Gastroesophageal sphincter (tissue), 4 donors: ENCODE measurements at regions not wholly inside any gene's neighbourhood (a gene's known extent, or its start where the extent isn't known, plus 50 kb on each side); places are given as distances from the start of the nearest gene placed in this dataset.

Experiments
- ATAC-seq: fragments of 150-250 bp; one replicate; pipeline ENCODE4 v1.9.1; 2016; ENCODE audit warnings: mild to moderate bottlenecking, moderate library complexity
- H3K27ac ChIP-seq, 4 donors: fragments of 200-600 bp; sonication (generic) in 3 of 4; 1 replicate in 3 of 4; 2 replicates in 1 of 4; pipeline ENCODE4 v1.5.1; 2016 to 2019
- H3K27me3 ChIP-seq: fragments of 200-600 bp; sonication (generic); one replicate; pipeline ENCODE4 v1.5.1; 2019
- H3K36me3 ChIP-seq, 2 donors: fragments of 200-600 bp; sonication (generic); one replicate each; pipeline ENCODE4 v1.5.1; 2019; ENCODE audit warnings: control low read depth in 1 of 2
- H3K4me1 ChIP-seq, 3 donors: fragments of 200-600 bp; sonication (generic); 1 replicate in 2 of 3; 2 replicates in 1 of 3; pipeline ENCODE4 v1.5.1; 2016 to 2019; ENCODE audit warnings: control low read depth in 2 of 3
- H3K4me3 ChIP-seq, 2 donors: fragments of 200-600 bp; sonication (generic); one replicate each; pipeline ENCODE4 v1.5.1; 2019; ENCODE audit warnings: mild to moderate bottlenecking in 1 of 2, moderate library complexity in 1 of 2
- H3K9me3 ChIP-seq, 3 donors: fragments of 200-600 bp; sonication (generic); one replicate each; pipeline ENCODE4 v1.5.1; 2017 to 2019; ENCODE audit warnings: control low read depth in 2 of 3
- CTCF ChIP-seq, 4 experiments: fragments of 200-600 bp in 2 of 4; fragments of 450-650 bp in 2 of 4; sonication (generic) in 1 of 4; IDR thresholded peaks; one replicate each; pipeline ENCODE4 v1.5.1; 2017 to 2019; ENCODE audit warnings: antibody characterized with exemption in 4 of 4, mild to moderate bottlenecking in 2 of 4, moderate library complexity in 2 of 4
- EP300 ChIP-seq: sonication (generic); formaldehyde crosslinking; IDR thresholded peaks from one replicate; pipeline ENCODE4 v1.6.1; 2017; ENCODE audit warnings: antibody characterized with exemption, mild to moderate bottlenecking
- POLR2A ChIP-seq, 2 donors: fragments of 450-650 bp; IDR thresholded peaks; one replicate each; pipeline ENCODE4 v1.6.1; 2017; ENCODE audit warnings: antibody characterized with exemption in 2 of 2, mild to moderate bottlenecking in 2 of 2, moderate library complexity in 1 of 2
- POLR2AphosphoS5 ChIP-seq: sonication (generic); formaldehyde crosslinking; IDR thresholded peaks from one replicate; pipeline ENCODE4 v1.6.1; 2017; ENCODE audit warnings: antibody characterized with exemption
- WGBS, 2 donors: methylation state at CpG; one replicate each; pipeline ENCODE4 v1.1.5; 2018; ENCODE audit warnings: low coverage in 1 of 2; 5-methylcytosine and 5-hydroxymethylcytosine counted together

DNA sequence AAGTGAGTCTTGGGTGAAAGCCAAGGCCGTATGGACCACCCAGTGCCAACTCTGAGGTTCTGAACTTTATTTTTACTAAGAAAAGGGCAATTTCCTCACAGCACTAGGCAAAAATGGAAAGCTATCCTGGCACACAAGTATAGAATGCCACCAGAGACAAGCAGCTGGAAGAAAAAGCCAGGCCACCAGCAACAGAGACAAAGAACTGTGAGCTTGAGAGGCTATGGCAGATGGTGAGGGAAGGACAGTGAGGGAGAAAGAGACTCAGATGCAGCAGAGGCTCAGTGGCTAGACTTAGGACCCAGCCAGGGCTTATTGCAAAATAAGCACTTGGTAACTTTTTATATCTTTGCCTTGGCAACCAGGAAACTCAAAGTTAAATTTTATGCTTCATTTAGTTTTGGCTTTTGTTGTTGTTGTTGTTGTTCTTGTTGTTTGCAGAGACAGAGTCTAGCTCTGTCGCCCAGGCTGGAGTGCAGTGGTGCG, 78.0 kb upstream of the BZW1 start:
- H3K4me3 ChIP-seq = no peak overlapping the region
- peaks cover 17% of the 10 kb centered on the region for H3K27me3 ChIP-seq
- 80 to 81% methylated on average over 1 to 3 of the region's 3 CpGs for WGBS, 2 donors
- no peaks in the 10 kb centered on the region for H3K4me1 ChIP-seq
- TF ChIP-seq CTCF (IDR thresholded peaks at IDR 0.05) (no peak), POLR2A (IDR thresholded peaks at IDR 0.05) (no peak), POLR2AphosphoS5 (no peak), EP300 (no peak)
- no peak overlapping the region for H3K27ac ChIP-seq
- no peak for ATAC-seq
- H3K36me3 ChIP-seq = no peaks in the 10 kb centered on the region
- H3K9me3 ChIP-seq = no peaks in the 10 kb centered on the region

DNA sequence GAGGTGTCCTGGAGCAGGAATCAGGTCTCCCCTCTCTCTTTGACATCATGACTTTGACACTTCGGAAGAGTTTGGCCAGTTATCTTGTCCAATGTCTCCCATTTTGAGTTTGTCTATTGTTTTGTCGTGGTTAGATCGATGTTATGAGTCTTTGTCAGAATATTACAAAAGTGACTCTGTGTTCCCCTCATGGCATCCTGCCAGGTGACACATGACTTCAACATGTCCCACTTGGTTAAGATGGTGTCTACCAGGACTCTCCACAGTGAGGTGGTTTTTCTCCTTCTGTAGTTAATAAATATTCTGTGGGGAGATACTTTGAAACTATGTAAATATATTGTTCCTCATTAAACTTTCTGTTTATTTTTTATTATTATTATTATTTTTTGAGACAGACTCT, 76.6 kb upstream of the BZW1 start:
- no peak for ATAC-seq
- H3K4me3 ChIP-seq = no peak overlapping the region
- H3K4me1 ChIP-seq = no peaks in the 10 kb centered on the region
- TF ChIP-seq POLR2AphosphoS5 (no peak), EP300 (no peak), CTCF (IDR thresholded peaks at IDR 0.05) (no peak)
- H3K36me3 ChIP-seq = no peaks in the 10 kb centered on the region
- H3K27me3 ChIP-seq = peaks cover 17% of the 10 kb centered on the region
- H3K9me3 ChIP-seq = no peaks in the 10 kb centered on the region
- WGBS, 2 donors = 84 to 94% methylated on average over 3 of the region's 3 CpGs
- no peak overlapping the region for H3K27ac ChIP-seq

DNA sequence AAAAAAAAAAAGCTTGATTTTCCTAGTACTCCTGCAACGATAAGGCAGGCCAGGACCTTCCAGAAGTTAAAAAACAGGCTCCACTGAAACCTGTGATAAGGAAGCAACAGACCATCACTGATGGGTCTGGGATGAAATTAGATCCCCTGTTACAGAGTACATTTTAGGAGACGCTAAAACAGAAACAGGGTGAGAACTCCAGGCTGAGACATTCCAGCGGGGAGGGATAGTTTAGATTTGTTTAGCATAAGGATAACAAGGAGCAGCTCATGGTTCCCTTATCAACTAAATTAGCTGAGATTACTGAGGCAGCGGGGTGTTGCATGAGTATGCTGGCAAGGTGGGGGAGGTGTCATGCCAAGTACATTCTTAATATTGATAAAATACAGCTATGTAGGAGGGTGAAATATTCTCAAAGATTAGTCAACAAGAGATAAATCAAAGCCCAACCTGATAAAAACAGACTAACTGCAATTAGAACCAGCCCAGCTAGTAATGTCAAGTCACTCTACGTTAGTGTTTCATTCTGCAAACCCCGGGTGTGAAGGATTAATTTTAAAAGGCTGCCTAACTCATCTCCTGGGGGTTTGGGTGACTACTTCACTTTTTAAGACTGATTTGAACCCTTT, 75.0 kb upstream of the BZW1 start:
- no peak overlapping the region for H3K4me3 ChIP-seq
- no peak overlapping the region for H3K27ac ChIP-seq
- H3K4me1 ChIP-seq = peaks cover 0 to 9% (median 5%) of the 10 kb centered on the region in 3 donors
- H3K27me3 ChIP-seq = peaks cover 17% of the 10 kb centered on the region
- WGBS, 2 donors = 26 to 49% methylated on average over 5 to 6 of the region's 6 CpGs
- no peak for TF ChIP-seq CTCF (IDR thresholded peaks at IDR 0.05)
- TF ChIP-seq EP300 = no peak
- no peak for TF ChIP-seq POLR2AphosphoS5
- TF ChIP-seq POLR2A (IDR thresholded peaks at IDR 0.05) = no peak
- ATAC-seq = no peak
- H3K36me3 ChIP-seq = no peaks in the 10 kb centered on the region
- H3K9me3 ChIP-seq = no peaks in the 10 kb centered on the region

DNA sequence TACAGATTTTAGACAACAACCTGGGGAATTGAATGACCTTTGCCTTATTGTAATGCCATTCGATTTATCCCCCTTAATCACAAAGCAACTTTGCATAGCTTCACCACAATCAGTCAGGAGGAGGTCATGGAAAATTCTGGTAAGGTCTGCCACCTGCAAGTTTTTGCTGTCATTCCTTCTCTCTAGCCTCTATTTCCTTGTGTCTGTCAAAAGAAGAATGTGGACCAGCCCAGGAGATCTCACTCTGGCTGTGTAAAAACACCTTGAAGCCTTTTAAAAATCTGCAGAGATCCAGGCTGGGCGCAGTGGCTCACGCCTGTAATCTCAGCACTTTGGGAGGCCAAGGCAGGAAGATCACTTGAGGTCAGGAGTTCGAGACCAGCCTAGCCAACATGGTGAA, 74.1 kb upstream of the BZW1 start:
- H3K4me1 ChIP-seq = peaks cover 0 to 17% (median 6%) of the 10 kb centered on the region in 3 donors
- no peak for TF ChIP-seq CTCF (IDR thresholded peaks at IDR 0.05)
- TF ChIP-seq POLR2A (IDR thresholded peaks at IDR 0.05) = no peak
- TF ChIP-seq POLR2AphosphoS5 = no peak
- TF ChIP-seq EP300 = no peak
- H3K4me3 ChIP-seq = no peak overlapping the region
- H3K9me3 ChIP-seq = no peaks in the 10 kb centered on the region
- peaks cover 17% of the 10 kb centered on the region for H3K27me3 ChIP-seq
- no peak overlapping the region for H3K27ac ChIP-seq
- WGBS, 2 donors = 89 to 95% methylated on average over 4 of the region's 4 CpGs
- no peak for ATAC-seq
- H3K36me3 ChIP-seq = no peaks in the 10 kb centered on the region

- H3K4me3 ChIP-seq = no peak overlapping the region
- WGBS, 2 donors = 80 to 90% methylated on average over 1 to 5 of the region's 7 CpGs
- H3K4me1 ChIP-seq = peaks cover 0 to 26% (median 9%) of the 10 kb centered on the region in 3 donors
- TF ChIP-seq EP300 (no peak), POLR2AphosphoS5 (no peak), CTCF (IDR thresholded peaks at IDR 0.05) (no peak), POLR2A (IDR thresholded peaks at IDR 0.05) (no peak)
- H3K36me3 ChIP-seq = no peaks in the 10 kb centered on the region
- no peak overlapping the region for H3K27ac ChIP-seq
- H3K27me3 ChIP-seq = peaks cover 17% of the 10 kb centered on the region
- ATAC-seq = no peak
- no peaks in the 10 kb centered on the region for H3K9me3 ChIP-seq
Observed at GRCh38 chr2:200738590-200738989, 73.1 kb upstream of the BZW1 start.
